ENCODE measurements at regions not wholly inside any gene's neighbourhood (a gene's known extent, or its start where the extent isn't known, plus 50 kb on each side); places are given as distances from the start of the nearest gene placed in this dataset.

DNA sequence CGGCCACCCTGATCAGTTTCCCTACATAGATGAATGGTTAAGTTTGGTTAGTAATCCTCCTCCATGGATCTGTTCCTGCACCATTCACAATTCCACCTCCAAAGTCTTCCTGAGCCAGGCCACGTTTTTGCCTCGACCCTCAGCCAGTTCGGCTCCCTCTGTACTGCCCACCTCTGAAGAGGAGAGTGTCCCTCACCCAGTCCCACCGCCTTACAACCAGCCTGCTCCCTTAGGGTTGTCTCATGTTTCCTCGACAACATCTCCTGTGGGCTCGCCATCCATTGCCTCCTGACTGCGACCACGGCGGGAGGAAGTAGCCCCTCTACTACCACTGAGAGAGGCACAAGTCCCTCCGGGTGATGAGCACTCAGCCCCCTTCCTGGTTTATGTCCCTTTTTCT lies 338.0 kb upstream of the CNTNAP5 start:
- H3K27ac ChIP-seq (ENCODE audit: low read length) = no peak overlapping the region
- ATAC-seq (no peak), DNase-seq (no peak)
- BruUV-seq (replicated peaks) = no TSS peak
- H3K4me3 ChIP-seq (ENCODE audit: low read length) = no peak overlapping the region
- H2AFZ ChIP-seq (ENCODE audit: low read length) = no peak overlapping the region
- H3K36me3 ChIP-seq (ENCODE audit: low read depth, low read length) = no peaks in the 10 kb centered on the region
- no peaks in the 10 kb centered on the region for H3K27me3 ChIP-seq (ENCODE audit: low read length)
- no peaks in the 10 kb centered on the region for H3F3A ChIP-seq (ENCODE audit: low read length, unreplicated experiment)
- ChIA-PET POLR2A (ENCODE audit: unreplicated experiment) (no interaction called here), CTCF (no interaction called here)
- no peaks in the 10 kb centered on the region for H4K20me1 ChIP-seq (ENCODE audit: low read length)
- H3K9me3 ChIP-seq (ENCODE audit: low read length) = no peaks in the 10 kb centered on the region
- no peaks in the 10 kb centered on the region for H3K79me2 ChIP-seq (ENCODE audit: low read length)
- H3K9me2 ChIP-seq (replicated peaks; ENCODE audit: low read length) = no peaks in the 10 kb centered on the region
- no peak overlapping the region for H3K4me2 ChIP-seq (ENCODE audit: low read length)
- H3K4me1 ChIP-seq (ENCODE audit: insufficient read depth, low read length) = no peaks in the 10 kb centered on the region
- TF ChIP-seq, protein P1, sequence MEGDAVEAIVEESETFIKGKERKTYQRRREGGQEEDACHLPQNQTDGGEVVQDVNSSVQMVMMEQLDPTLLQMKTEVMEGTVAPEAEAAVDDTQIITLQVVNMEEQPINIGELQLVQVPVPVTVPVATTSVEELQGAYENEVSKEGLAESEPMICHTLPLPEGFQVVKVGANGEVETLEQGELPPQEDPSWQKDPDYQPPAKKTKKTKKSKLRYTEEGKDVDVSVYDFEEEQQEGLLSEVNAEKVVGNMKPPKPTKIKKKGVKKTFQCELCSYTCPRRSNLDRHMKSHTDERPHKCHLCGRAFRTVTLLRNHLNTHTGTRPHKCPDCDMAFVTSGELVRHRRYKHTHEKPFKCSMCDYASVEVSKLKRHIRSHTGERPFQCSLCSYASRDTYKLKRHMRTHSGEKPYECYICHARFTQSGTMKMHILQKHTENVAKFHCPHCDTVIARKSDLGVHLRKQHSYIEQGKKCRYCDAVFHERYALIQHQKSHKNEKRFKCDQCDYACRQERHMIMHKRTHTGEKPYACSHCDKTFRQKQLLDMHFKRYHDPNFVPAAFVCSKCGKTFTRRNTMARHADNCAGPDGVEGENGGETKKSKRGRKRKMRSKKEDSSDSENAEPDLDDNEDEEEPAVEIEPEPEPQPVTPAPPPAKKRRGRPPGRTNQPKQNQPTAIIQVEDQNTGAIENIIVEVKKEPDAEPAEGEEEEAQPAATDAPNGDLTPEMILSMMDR (conservative IDR thresholded peaks at IDR 0.05; ENCODE audit: low read depth, low read length) = no peak
- TF ChIP-seq EZH2phosphoT487 (IDR thresholded peaks at IDR 0.05; ENCODE audit: borderline replicate concordance, low read length) (no peak), EZH2 (IDR thresholded peaks at IDR 0.05; ENCODE audit: low read length, unreplicated experiment) (no peak)
- intact Hi-C loops (cut with micrococcal nuclease) = no loop called here
- no peak overlapping the region for H3K9ac ChIP-seq (ENCODE audit: low read length)

DNA sequence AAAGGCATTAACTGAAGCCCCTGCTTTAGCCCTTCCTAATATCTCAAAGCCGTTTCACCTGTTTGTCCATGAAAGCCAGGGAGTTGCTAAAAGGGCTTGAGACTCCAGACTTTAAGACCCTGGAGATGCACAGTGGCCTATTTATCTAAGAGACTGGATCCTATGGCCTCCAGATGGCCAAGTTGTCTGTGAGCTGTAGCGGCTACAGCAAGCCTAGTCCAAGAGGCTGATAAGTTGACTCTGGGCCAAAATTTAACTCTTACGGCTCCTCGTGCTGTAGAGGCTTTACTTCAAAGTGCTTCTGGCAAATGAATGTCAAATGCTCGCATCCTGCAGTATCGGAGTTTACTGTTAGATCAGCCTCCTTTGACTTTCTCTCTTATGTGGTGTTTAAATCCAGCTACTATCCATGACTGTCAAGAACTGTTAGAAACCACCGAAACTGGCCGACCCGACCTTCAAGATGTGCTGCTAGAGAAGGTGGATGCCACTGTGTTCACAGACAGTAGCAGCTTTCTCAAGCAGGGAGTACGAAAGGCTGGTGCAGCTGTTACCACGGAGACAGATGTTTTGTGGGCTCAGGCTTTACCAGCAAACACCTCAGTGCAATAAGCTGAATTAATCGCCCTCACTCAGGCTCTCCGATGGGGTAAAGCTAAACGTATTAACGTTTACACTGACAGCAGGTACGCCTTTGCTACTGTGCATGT lies 336.7 kb upstream of the CNTNAP5 start:
- intact Hi-C loops (cut with micrococcal nuclease) = no loop called here
- CTCF ChIA-PET = no interaction called here
- POLR2A ChIA-PET (ENCODE audit: unreplicated experiment) = no interaction called here
- H3K9me3 ChIP-seq (ENCODE audit: low read length) = no peaks in the 10 kb centered on the region
- no peaks in the 10 kb centered on the region for H3F3A ChIP-seq (ENCODE audit: low read length, unreplicated experiment)
- H3K9ac ChIP-seq (ENCODE audit: low read length) = no peak overlapping the region
- TF ChIP-seq, protein P1 (conservative IDR thresholded peaks at IDR 0.05; ENCODE audit: low read depth, low read length) = no peak
- TF ChIP-seq EZH2 (IDR thresholded peaks at IDR 0.05; ENCODE audit: low read length, unreplicated experiment) (no peak), EZH2phosphoT487 (IDR thresholded peaks at IDR 0.05; ENCODE audit: borderline replicate concordance, low read length) (no peak)
- H3K27me3 ChIP-seq (ENCODE audit: low read length) = no peaks in the 10 kb centered on the region
- no peak overlapping the region for H2AFZ ChIP-seq (ENCODE audit: low read length)
- DNase-seq (no peak), ATAC-seq (no peak)
- BruUV-seq (replicated peaks) = no TSS peak
- no peaks in the 10 kb centered on the region for H3K79me2 ChIP-seq (ENCODE audit: low read length)
- H3K4me2 ChIP-seq (ENCODE audit: low read length) = no peak overlapping the region
- H3K9me2 ChIP-seq (replicated peaks; ENCODE audit: low read length) = no peaks in the 10 kb centered on the region
- H3K4me3 ChIP-seq (ENCODE audit: low read length) = no peak overlapping the region
- H4K20me1 ChIP-seq (ENCODE audit: low read length) = no peaks in the 10 kb centered on the region
- H3K4me1 ChIP-seq (ENCODE audit: insufficient read depth, low read length) = no peaks in the 10 kb centered on the region
- no peaks in the 10 kb centered on the region for H3K36me3 ChIP-seq (ENCODE audit: low read depth, low read length)
- no peak overlapping the region for H3K27ac ChIP-seq (ENCODE audit: low read length)

DNA sequence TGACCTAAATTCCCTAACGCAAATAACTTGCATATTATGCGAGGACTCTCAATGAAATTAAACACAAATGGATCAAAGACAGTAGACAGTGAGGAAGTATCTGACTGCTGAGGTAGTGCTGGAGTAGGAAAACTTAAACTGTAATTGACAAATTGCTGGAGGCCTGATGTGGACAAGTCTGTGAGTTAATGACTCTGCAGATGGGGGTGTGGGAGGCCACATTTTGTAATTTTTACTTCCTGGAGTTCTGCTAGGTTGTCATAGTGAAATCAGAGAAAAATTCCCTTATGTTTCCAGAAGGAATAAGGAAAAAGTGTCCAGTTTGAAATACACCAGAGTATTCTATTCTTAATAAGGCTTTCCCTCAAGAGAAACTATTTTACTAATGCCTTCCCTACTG lies 333.0 kb upstream of the CNTNAP5 start:
- ChIA-PET CTCF (no interaction called here), POLR2A (ENCODE audit: unreplicated experiment) (no interaction called here)
- BruUV-seq (replicated peaks) = no TSS peak

More for the DNA sequence above, 333.0 kb upstream of the CNTNAP5 start:
- DNase-seq (no peak), ATAC-seq (no peak)
- no peaks in the 10 kb centered on the region for H3K9me2 ChIP-seq (replicated peaks; ENCODE audit: low read length)
- H4K20me1 ChIP-seq (ENCODE audit: low read length) = no peaks in the 10 kb centered on the region
- TF ChIP-seq EZH2phosphoT487 (IDR thresholded peaks at IDR 0.05; ENCODE audit: borderline replicate concordance, low read length) (no peak), EZH2 (IDR thresholded peaks at IDR 0.05; ENCODE audit: low read length, unreplicated experiment) (no peak)
- TF ChIP-seq, protein P1 (conservative IDR thresholded peaks at IDR 0.05; ENCODE audit: low read depth, low read length) = no peak
- H2AFZ ChIP-seq (ENCODE audit: low read length) = no peak overlapping the region
- H3K4me1 ChIP-seq (ENCODE audit: insufficient read depth, low read length) = no peaks in the 10 kb centered on the region
- no peak overlapping the region for H3K4me3 ChIP-seq (ENCODE audit: low read length)
- H3K9ac ChIP-seq (ENCODE audit: low read length) = no peak overlapping the region
- H3K27me3 ChIP-seq (ENCODE audit: low read length) = no peaks in the 10 kb centered on the region
- no peaks in the 10 kb centered on the region for H3F3A ChIP-seq (ENCODE audit: low read length, unreplicated experiment)
- no peaks in the 10 kb centered on the region for H3K9me3 ChIP-seq (ENCODE audit: low read length)
- intact Hi-C loops (cut with micrococcal nuclease) = no loop called here
- no peak overlapping the region for H3K27ac ChIP-seq (ENCODE audit: low read length)
- H3K79me2 ChIP-seq (ENCODE audit: low read length) = no peaks in the 10 kb centered on the region
- H3K36me3 ChIP-seq (ENCODE audit: low read depth, low read length) = no peaks in the 10 kb centered on the region
- H3K4me2 ChIP-seq (ENCODE audit: low read length) = no peak overlapping the region

All from PC-3 (cell line).